ENCODE measurements at regions not wholly inside any gene's neighbourhood (a gene's known extent, or its start where the extent isn't known, plus 50 kb on each side); places are given as distances from the start of the nearest gene placed in this dataset.
"Not testable (repeated sequence)": the region's sequence is repeated elsewhere in the genome, so short reads cannot be mapped to it uniquely, and the experiment has no call there.

GRCh38 chr6:150696918-150697317, 97.2 kb downstream of the PLEKHG1 start:
- TF ChIP-seq POLR2A, CTCF, POLR2AphosphoS5, EP300 (IDR thresholded peaks at IDR 0.05): not testable (repeated sequence)
